HepG2 (cell line): ENCODE measurements at regions not wholly inside any gene's neighbourhood (a gene's known extent, or its start where the extent isn't known, plus 50 kb on each side); places are given as distances from the start of the nearest gene placed in this dataset.

ENCODE experiments used
- CEBPZ ChIP-seq: IDR thresholded peaks from 2 replicates; pipeline ENCODE4 v1.6.1; 2012; ENCODE audit warnings: low read length, improper control_type of control experiment
- E2F5 ChIP-seq: sonication (generic); formaldehyde crosslinking; conservative IDR thresholded peaks from 2 replicates; pipeline ENCODE4 v1.4.0; 2020; ENCODE audit warnings: missing genetic modification reagents
- FOXM1 ChIP-seq: sonication (generic); formaldehyde crosslinking; IDR thresholded peaks from 2 replicates; pipeline ENCODE4 v1.5.0; 2020; ENCODE audit warnings: missing genetic modification reagents
- GMEB1 ChIP-seq: sonication (generic); formaldehyde crosslinking; IDR thresholded peaks from 2 replicates; pipeline ENCODE4 v1.5.1; 2020; ENCODE audit warnings: missing genetic modification reagents, mild to moderate bottlenecking, borderline replicate concordance
- HOXA9 ChIP-seq: sonication (generic); formaldehyde crosslinking; IDR thresholded peaks from 2 replicates; pipeline ENCODE4 v1.8.1; 2022; ENCODE audit warnings: missing genetic modification reagents, mild to moderate bottlenecking, moderate library complexity, borderline replicate concordance
- MTA3 ChIP-seq: sonication (generic); formaldehyde crosslinking; IDR thresholded peaks from 2 replicates; pipeline ENCODE4 v1.4.0; 2020; ENCODE audit warnings: missing genetic modification reagents
- RBM39 ChIP-seq: fragments of 200-400 bp; formaldehyde crosslinking; IDR thresholded peaks from one replicate; pipeline ENCODE4 v1.6.1; 2018; ENCODE audit warnings: antibody characterized with exemption, mild to moderate bottlenecking, low read depth, low read length; ENCODE audit not compliant: poor library complexity, severe bottlenecking
- SUZ12 ChIP-seq: fragments of 150-350 bp; IDR thresholded peaks from 2 replicates; pipeline ENCODE4 v1.6.1; 2014; ENCODE audit warnings: low read depth, low read length
- TARDBP ChIP-seq: sonication (generic); formaldehyde crosslinking; IDR thresholded peaks from 2 replicates; pipeline ENCODE4 v1.8.0; 2022; ENCODE audit warnings: mild to moderate bottlenecking, missing genetic modification reagents
- ZNF430 ChIP-seq: sonication (generic); formaldehyde crosslinking; IDR thresholded peaks from 2 replicates; pipeline ENCODE4 v1.9.0; 2021; ENCODE audit warnings: mild to moderate bottlenecking, missing genetic modification reagents
- ZNF484 ChIP-seq: sonication (generic); formaldehyde crosslinking; IDR thresholded peaks from 2 replicates; pipeline ENCODE4 v1.5.1; 2020; ENCODE audit warnings: mild to moderate bottlenecking, low read depth, missing genetic modification reagents, borderline replicate concordance
- ZNF513 ChIP-seq: sonication (generic); formaldehyde crosslinking; conservative IDR thresholded peaks from 2 replicates; pipeline ENCODE4 v1.5.0; 2020; ENCODE audit warnings: missing genetic modification reagents
- ZNF556 ChIP-seq: sonication (generic); formaldehyde crosslinking; IDR thresholded peaks from 2 replicates; pipeline ENCODE4 v1.4.0; 2020; ENCODE audit warnings: mild to moderate bottlenecking, missing genetic modification reagents, borderline replicate concordance
- ZNF777 ChIP-seq: sonication (generic); formaldehyde crosslinking; IDR thresholded peaks from 2 replicates; pipeline ENCODE4 v1.4.0; 2020; ENCODE audit warnings: missing genetic modification reagents
- ZSCAN29 ChIP-seq: sonication (generic); formaldehyde crosslinking; conservative IDR thresholded peaks from 2 replicates; pipeline ENCODE4 v1.4.0; 2020; ENCODE audit warnings: mild to moderate bottlenecking, missing genetic modification reagents
- TF ChIP-seq, protein P1 (sequence below): sonication (generic); formaldehyde crosslinking; IDR thresholded peaks from 2 replicates; pipeline ENCODE4 v1.4.0; 2020; ENCODE audit warnings: missing genetic modification reagents, low read depth, mild to moderate bottlenecking, borderline replicate concordance
- TF ChIP-seq, protein P2 (sequence below): sonication (generic); formaldehyde crosslinking; IDR thresholded peaks from 2 replicates; pipeline ENCODE4 v1.5.1; 2020; ENCODE audit warnings: mild to moderate bottlenecking, missing genetic modification reagents, moderate library complexity
- TF ChIP-seq, protein P3 (sequence below): sonication (generic); formaldehyde crosslinking; IDR thresholded peaks from 2 replicates; pipeline ENCODE4 v1.8.1; 2023; ENCODE audit warnings: mild to moderate bottlenecking, moderate library complexity, missing genetic modification reagents

DNA sequence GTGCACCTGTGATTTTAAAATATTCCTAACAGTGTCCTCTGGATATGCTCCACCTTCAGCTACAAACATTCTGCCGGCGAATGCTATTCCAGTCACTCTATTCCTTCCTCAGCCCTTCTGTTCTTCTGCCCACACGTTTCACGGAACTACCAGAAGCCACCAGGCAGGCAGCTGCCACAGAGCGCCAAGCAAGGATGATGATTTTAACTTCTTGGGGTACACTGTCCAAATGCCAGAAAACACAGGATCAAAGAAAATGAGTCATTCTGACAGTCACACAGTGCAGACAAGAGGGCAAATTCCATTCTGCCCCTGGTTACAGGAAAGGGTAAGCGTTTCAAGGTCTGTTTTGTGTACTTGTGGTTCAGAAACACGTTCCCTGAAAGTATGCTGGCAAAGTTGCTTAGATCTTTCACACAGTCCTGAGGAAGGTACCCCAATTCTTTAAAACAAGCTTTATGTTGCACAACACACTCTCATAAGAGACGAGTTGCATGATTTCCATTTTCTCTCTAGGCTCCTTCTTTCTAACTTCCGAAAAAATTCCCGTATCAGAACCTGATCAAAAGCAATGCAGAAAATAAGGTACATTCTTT, 508.3 kb upstream of the PKN2 start (continued):
- TF ChIP-seq ZNF556 (CRISPR knock-in tag), result peak; percentile 83; the same call in 1 of the 2 replicates
- TF ChIP-seq SUZ12, result no peak
- no peak for TF ChIP-seq HOXA9
- TF ChIP-seq, protein P1, sequence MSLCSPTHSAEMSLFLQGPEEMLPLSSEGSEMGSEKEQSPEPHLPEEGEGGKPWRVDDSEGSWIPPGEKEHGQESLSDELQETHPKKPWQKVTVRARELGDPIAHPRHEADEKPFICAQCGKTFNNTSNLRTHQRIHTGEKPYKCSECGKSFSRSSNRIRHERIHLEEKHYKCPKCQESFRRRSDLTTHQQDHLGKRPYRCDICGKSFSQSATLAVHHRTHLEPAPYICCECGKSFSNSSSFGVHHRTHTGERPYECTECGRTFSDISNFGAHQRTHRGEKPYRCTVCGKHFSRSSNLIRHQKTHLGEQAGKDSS (CRISPR knock-in tag), result peak; percentile 87
- TF ChIP-seq FOXM1, result no peak
- no peak for TF ChIP-seq ZNF513 (CRISPR knock-in tag)
- TF ChIP-seq, protein P2, sequence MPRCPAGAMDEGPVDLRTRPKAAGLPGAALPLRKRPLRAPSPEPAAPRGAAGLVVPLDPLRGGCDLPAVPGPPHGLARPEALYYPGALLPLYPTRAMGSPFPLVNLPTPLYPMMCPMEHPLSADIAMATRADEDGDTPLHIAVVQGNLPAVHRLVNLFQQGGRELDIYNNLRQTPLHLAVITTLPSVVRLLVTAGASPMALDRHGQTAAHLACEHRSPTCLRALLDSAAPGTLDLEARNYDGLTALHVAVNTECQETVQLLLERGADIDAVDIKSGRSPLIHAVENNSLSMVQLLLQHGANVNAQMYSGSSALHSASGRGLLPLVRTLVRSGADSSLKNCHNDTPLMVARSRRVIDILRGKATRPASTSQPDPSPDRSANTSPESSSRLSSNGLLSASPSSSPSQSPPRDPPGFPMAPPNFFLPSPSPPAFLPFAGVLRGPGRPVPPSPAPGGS, result 0 out of 2 replicates have a peak, but pooled peaks have one; percentile 50
- no peak for TF ChIP-seq ZNF777 (CRISPR knock-in tag)
- no peak for TF ChIP-seq ZNF484 (CRISPR knock-in tag)
- peak; percentile 98 for TF ChIP-seq TARDBP
- TF ChIP-seq, protein P3, sequence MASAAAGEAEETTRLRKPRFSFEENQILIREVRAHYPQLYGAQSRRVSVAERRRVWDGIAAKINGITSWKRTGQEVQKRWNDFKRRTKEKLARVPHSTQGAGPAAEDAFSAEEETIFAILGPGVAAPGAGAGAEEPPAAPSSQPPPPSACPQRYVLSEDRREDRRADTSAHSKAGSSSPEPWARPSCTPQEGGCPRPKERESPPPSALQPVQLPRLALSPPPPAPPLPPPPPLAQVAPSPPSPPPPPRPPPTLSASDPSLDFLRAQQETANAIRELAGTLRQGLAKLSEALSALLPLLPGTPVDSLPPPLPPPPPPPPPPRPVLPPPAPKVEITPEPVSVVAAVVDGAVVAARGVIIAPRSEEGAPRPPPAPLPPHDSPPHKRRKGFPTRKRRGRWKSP (CRISPR knock-in tag), result peak; percentile 83; the same call in 1 of the 2 replicates
- peak; percentile 68; the same call in 1 of the 2 replicates for TF ChIP-seq ZNF430 (CRISPR knock-in tag)
- TF ChIP-seq ZSCAN29, result no peak
- TF ChIP-seq RBM39, result no peak
- TF ChIP-seq E2F5 (CRISPR knock-in tag), result no peak
- TF ChIP-seq CEBPZ, result no peak
- no peak for TF ChIP-seq MTA3 (CRISPR knock-in tag)
- TF ChIP-seq GMEB1 (CRISPR knock-in tag), result no peak
